Endothelial cell of umbilical vein (primary cell): ENCODE measurements at regions not wholly inside any gene's neighbourhood (a gene's known extent, or its start where the extent isn't known, plus 50 kb on each side); places are given as distances from the start of the nearest gene placed in this dataset.

ENCODE experiments used
- BruUV-seq: library from RNA; stranded (reverse); fragments of 400-500 nt; replicated peaks from 2 replicates; lab custom pipeline; 2021; lab: Mats Ljungman, UMichigan
- CTCF ChIA-PET: fragments of 300-600, 350-600 bp; sonication (Branson Sonifier 250); formaldehyde crosslinking; loops from one replicate; lab custom pipeline; 2021; ENCODE audit warnings: antibody characterized with exemption, inconsistent platforms; lab: Charles Lee
- POLR2A ChIA-PET: fragments of 300-600, 350-600 bp; sonication (Branson Sonifier 250); formaldehyde crosslinking; loops from one replicate; lab custom pipeline; 2021; ENCODE audit warnings: antibody characterized with exemption, inconsistent platforms; lab: Charles Lee
- DNase-seq: peaks from one replicate; pipeline ENCODE4 v3.0.0-alpha.2; 2011; ENCODE audit warnings: low read depth, low spot score
- FAIRE-seq: peaks from 2 replicates; lab custom pipeline; 2011; peaks lifted over from hg19 to GRCh38; lab: Jason Lieb, UNC
- H2AFZ ChIP-seq: 2 replicates; pipeline ENCODE4 v1.6.0; 2012; ENCODE audit warnings: low read depth, low read length, control low read depth, inconsistent platforms
- H3K27ac ChIP-seq: 2 replicates; pipeline ENCODE4 v1.5.1; 2011; ENCODE audit warnings: low read depth, mild to moderate bottlenecking, control low read depth, low read length, moderate library complexity; ENCODE audit not compliant: insufficient read depth
- H3K27me3 ChIP-seq, 2 experiments: 2 replicates each; pipeline versions ENCODE4 v1.6.0 to v1.6.1; 2011; ENCODE audit warnings: low read length in 2 of 2, mixed read lengths in 1 of 2; ENCODE audit not compliant: control insufficient read depth in 2 of 2, insufficient read depth in 2 of 2
- H3K36me3 ChIP-seq, 2 experiments: 2 replicates in 1 of 2; 3 replicates in 1 of 2; pipeline ENCODE4 v1.5.1; 2011; ENCODE audit warnings: low read length in 2 of 2, mild to moderate bottlenecking in 1 of 2, moderate library complexity in 1 of 2; ENCODE audit not compliant: control insufficient read depth in 2 of 2, insufficient read depth in 2 of 2; ENCODE audit errors: extremely low read depth in 1 of 2
- H3K4me1 ChIP-seq: 3 replicates; pipeline ENCODE4 v1.5.1; 2011; ENCODE audit warnings: mild to moderate bottlenecking, low read length; ENCODE audit not compliant: control insufficient read depth, insufficient read depth; ENCODE audit errors: extremely low read depth
- H3K4me2 ChIP-seq: 2 replicates; pipeline ENCODE4 v1.6.1; 2011; ENCODE audit warnings: low read length, control low read depth, mixed read lengths; ENCODE audit not compliant: insufficient read depth
- H3K4me3 ChIP-seq, 3 experiments: fragments of 200-600 bp in 1 of 3; sonication (generic), shearing (Covaris generic) in 1 of 3; replicated peaks in 1 of 3; 2 replicates each; pipeline ENCODE4 v1.5.1; 2011 to 2016; ENCODE audit warnings: control low read depth in 3 of 3, low read length in 3 of 3, mild to moderate bottlenecking in 2 of 3, inconsistent platforms in 1 of 3, low read depth in 1 of 3, moderate library complexity in 1 of 3; ENCODE audit not compliant: insufficient read depth in 1 of 3
- H3K79me2 ChIP-seq: 2 replicates; pipeline ENCODE4 v1.6.0; 2012; ENCODE audit warnings: low read length, inconsistent platforms; ENCODE audit not compliant: control insufficient read depth, insufficient read depth
- H3K9ac ChIP-seq: replicated peaks from 2 replicates; pipeline ENCODE3; 2011; ENCODE audit warnings: low read length, control low read depth; ENCODE audit not compliant: insufficient read depth; ENCODE audit errors: extremely low read depth
- H3K9me1 ChIP-seq: replicated peaks from 3 replicates; pipeline ENCODE4 v1.6.0; 2011; ENCODE audit warnings: mild to moderate bottlenecking, low read length; ENCODE audit not compliant: control insufficient read depth, insufficient read depth; ENCODE audit errors: extremely low read depth
- H3K9me3 ChIP-seq: replicated peaks from 2 replicates; pipeline ENCODE4 v1.5.1; 2012; ENCODE audit warnings: low read length, inconsistent platforms; ENCODE audit not compliant: control insufficient read depth, insufficient read depth
- H4K20me1 ChIP-seq: replicated peaks from 2 replicates; pipeline ENCODE3; 2011; ENCODE audit warnings: mild to moderate bottlenecking, low read length; ENCODE audit not compliant: control insufficient read depth, insufficient read depth; ENCODE audit errors: extremely low read depth
- CTCF ChIP-seq, 2 donors: IDR thresholded peaks; 1 replicate in 1 of 2; 2 replicates in 1 of 2; pipeline ENCODE4 v1.5.1; 2011; ENCODE audit warnings: low read length in 2 of 2, mild to moderate bottlenecking in 2 of 2, moderate library complexity in 2 of 2, control low read depth in 1 of 2, inconsistent platforms in 1 of 2, low read depth in 1 of 2; ENCODE audit not compliant: insufficient read depth in 1 of 2; ENCODE audit errors: extremely low read depth in 1 of 2
- EZH2 ChIP-seq: IDR thresholded peaks from 2 replicates; pipeline ENCODE4 v1.6.1; 2012; ENCODE audit warnings: borderline replicate concordance, low read depth, mild to moderate bottlenecking, moderate library complexity, low read length, inconsistent platforms; ENCODE audit not compliant: severe bottlenecking
- FOS ChIP-seq: IDR thresholded peaks from 2 replicates; pipeline ENCODE4 v1.6.1; 2011; ENCODE audit warnings: mild to moderate bottlenecking, low read length, moderate library complexity, borderline replicate concordance; ENCODE audit not compliant: insufficient read depth
- MAX ChIP-seq: IDR thresholded peaks from 2 replicates; pipeline ENCODE4 v1.6.1; 2011; ENCODE audit not compliant: insufficient read depth, insufficient read length
- MYC ChIP-seq: IDR thresholded peaks from one replicate; pipeline ENCODE4 v1.6.1; 2011; ENCODE audit warnings: mild to moderate bottlenecking, low read depth, low read length
- POLR2A ChIP-seq: IDR thresholded peaks from 2 replicates; pipeline ENCODE4 v1.6.1; 2012; ENCODE audit warnings: low read depth, mild to moderate bottlenecking, control low read depth, low read length
- POLR2AphosphoS5 ChIP-seq: IDR thresholded peaks from 2 replicates; pipeline ENCODE4 v1.6.1; 2012; ENCODE audit warnings: low read depth, mild to moderate bottlenecking, control low read depth, low read length, moderate library complexity; ENCODE audit not compliant: insufficient read depth
- dilution Hi-C: fragments of 300-500 bp; cut with MboI; formaldehyde crosslinking; loops from one replicate; pipeline ENCODE4 v1.15.0; 2019; ENCODE audit warnings: low sequenced_read_pairs; ENCODE audit not compliant: extremely low pct_ligation_motif_present
- intact Hi-C: fragments of 100-400 bp; cut with micrococcal nuclease; formaldehyde crosslinking; loops from one replicate; pipeline ENCODE4 v1.10.0; 2022

- ChIA-PET CTCF (no interaction called here), POLR2A (no interaction called here)
- no peak for FAIRE-seq
- no TSS peak for BruUV-seq
- no peak overlapping the region for H3K27ac ChIP-seq
- H3K79me2 ChIP-seq, result no peaks in the 10 kb centered on the region
- no peaks in the 10 kb centered on the region for H3K4me1 ChIP-seq
- H4K20me1 ChIP-seq, result no peaks in the 10 kb centered on the region
- intact Hi-C loops (no loop called here), dilution Hi-C loops (no loop called here)
- H2AFZ ChIP-seq, result no peak overlapping the region
- no peak overlapping the region for H3K4me2 ChIP-seq
- no peak overlapping the region for H3K9ac ChIP-seq
- no peaks in the 10 kb centered on the region for H3K9me1 ChIP-seq
- no peaks in the 10 kb centered on the region for H3K36me3 ChIP-seq
- DNase-seq, result no peak
- TF ChIP-seq EZH2 (no peak), MAX (no peak), POLR2AphosphoS5 (no peak), MYC (no peak), FOS (no peak), CTCF (IDR thresholded peaks at IDR 0.05; ENCODE audit: extremely low read depth in 1 of 2, insufficient read depth in 1 of 2, low read depth in 1 of 2, low read length in 2 of 2) (no peak), POLR2A (no peak)
- no peak overlapping the region for H3K4me3 ChIP-seq
- no peaks in the 10 kb centered on the region for H3K27me3 ChIP-seq
- H3K9me3 ChIP-seq, result peaks cover 1% of the 10 kb centered on the region
Observed at GRCh38 chr4:35697210-35697736, 547.0 kb downstream of the ARAP2 start.
